Muscle of back (tissue), 3 donors: ENCODE measurements at regions not wholly inside any gene's neighbourhood (a gene's known extent, or its start where the extent isn't known, plus 50 kb on each side); places are given as distances from the start of the nearest gene placed in this dataset.

Experiments used
- DNase-seq, 3 donors: peaks; one replicate each; pipeline versions ENCODE4 v3.0.0 to v3.0.0-alpha.2; 2013

- DNase-seq: no peak
These were observed 80.7 kb upstream of the TNRC6C start for GRCh38 chr17:77877646-77878355.

- DNase-seq: no peak
These were observed 79.1 kb upstream of the TNRC6C start for GRCh38 chr17:77879226-77879895.

GRCh38 chr17:77879896-77880280 lies 78.6 kb upstream of the TNRC6C start:
- no peak for DNase-seq

GRCh38 chr17:77880711-77881450 lies 77.6 kb upstream of the TNRC6C start:
- DNase-seq: no peak

GRCh38 chr17:77881545-77881944 lies 77.0 kb upstream of the TNRC6C start:
- peak; percentile 42 to 86 (median 69) for DNase-seq

- no peak for DNase-seq
These were observed 76.5 kb upstream of the TNRC6C start for GRCh38 chr17:77882040-77882439.

- DNase-seq: peak in 2 of 3 donors; percentile 53 to 80
These were observed 75.9 kb upstream of the TNRC6C start for GRCh38 chr17:77882481-77883212.

GRCh38 chr17:77883213-77883650 lies 75.3 kb upstream of the TNRC6C start:
- no peak for DNase-seq

- peak in 2 of 3 donors; percentile 40 to 63 for DNase-seq
These were observed 74.5 kb upstream of the TNRC6C start for GRCh38 chr17:77884019-77884418.

- no peak for DNase-seq
These were observed 73.4 kb upstream of the TNRC6C start for GRCh38 chr17:77884967-77885641.

- DNase-seq: peak in 1 of 3 donors; percentile 44
These were observed 72.7 kb upstream of the TNRC6C start for GRCh38 chr17:77885678-77886386.

GRCh38 chr17:77886387-77886728 lies 72.1 kb upstream of the TNRC6C start:
- DNase-seq: no peak

- no peak for DNase-seq
These were observed 71.4 kb upstream of the TNRC6C start for GRCh38 chr17:77887110-77887463.

- peak; percentile 58 to 93 (median 84) for DNase-seq
These were observed 70.8 kb upstream of the TNRC6C start for GRCh38 chr17:77887464-77888241.

GRCh38 chr17:77888242-77889134 lies 70.0 kb upstream of the TNRC6C start:
- DNase-seq: no peak

- no peak for DNase-seq
These were observed 69.4 kb upstream of the TNRC6C start for GRCh38 chr17:77889135-77889505.

GRCh38 chr17:77889866-77890760 lies 68.4 kb upstream of the TNRC6C start:
- no peak for DNase-seq

- no peak for DNase-seq
These were observed 67.7 kb upstream of the TNRC6C start for GRCh38 chr17:77890771-77891170.
